ENCODE measurements at regions not wholly inside any gene's neighbourhood (a gene's known extent, or its start where the extent isn't known, plus 50 kb on each side); places are given as distances from the start of the nearest gene placed in this dataset.
"Not testable (repeated sequence)": the region's sequence is repeated elsewhere in the genome, so short reads cannot be mapped to it uniquely, and the experiment has no call there.

GRCh38 chr18:38243291-38243690, 677.7 kb upstream of the CELF4 start:
- no peak for DNase-seq

GRCh38 chr18:38241736-38242135, 676.1 kb upstream of the CELF4 start:
- no peak for DNase-seq

GRCh38 chr18:38241216-38241615, 675.6 kb upstream of the CELF4 start:
- no peak for DNase-seq

- no peak for DNase-seq
Measured at GRCh38 chr18:38239606-38240005, 674.0 kb upstream of the CELF4 start.

- no peak for DNase-seq
Measured at GRCh38 chr18:38237796-38238195, 672.2 kb upstream of the CELF4 start.

- peak; percentile 13 for DNase-seq
Measured at GRCh38 chr18:38221476-38222100, 656.0 kb upstream of the CELF4 start.

- no peak for DNase-seq
Measured at GRCh38 chr18:38198956-38199355, 633.4 kb upstream of the CELF4 start.

- DNase-seq: no peak
Measured at GRCh38 chr18:38198526-38198925, 632.9 kb upstream of the CELF4 start.

- DNase-seq: no peak
Measured at GRCh38 chr18:38186491-38186890, 620.9 kb upstream of the CELF4 start.

- DNase-seq: peak; percentile 24
Measured at GRCh38 chr18:38174594-38174993, 609.0 kb upstream of the CELF4 start.

- no peak for DNase-seq
Measured at GRCh38 chr18:38174173-38174572, 608.6 kb upstream of the CELF4 start.

- DNase-seq: no peak
Measured at GRCh38 chr18:38170845-38171244, 605.2 kb upstream of the CELF4 start.

GRCh38 chr18:38167623-38168022, 602.0 kb upstream of the CELF4 start:
- DNase-seq: no peak

GRCh38 chr18:38153116-38153515, 587.5 kb upstream of the CELF4 start:
- DNase-seq: not testable (repeated sequence)

- DNase-seq: no peak
Measured at GRCh38 chr18:38116716-38117115, 551.1 kb upstream of the CELF4 start.

GRCh38 chr18:38115201-38115600, 549.6 kb upstream of the CELF4 start:
- DNase-seq: no peak

- DNase-seq: no peak
Measured at GRCh38 chr18:38087538-38087937, 521.9 kb upstream of the CELF4 start.

- DNase-seq: no peak
Measured at GRCh38 chr18:38081516-38081915, 515.9 kb upstream of the CELF4 start.

- DNase-seq: no peak
Measured at GRCh38 chr18:38077229-38077628, 511.6 kb upstream of the CELF4 start.

GRCh38 chr18:38076346-38077070, 510.9 kb upstream of the CELF4 start:
- no peak for DNase-seq

- no peak for DNase-seq
Measured at GRCh38 chr18:38074298-38074876, 508.8 kb upstream of the CELF4 start.

- DNase-seq: no peak
Measured at GRCh38 chr18:38067821-38068220, 502.2 kb upstream of the CELF4 start.

GRCh38 chr18:38067086-38067485, 501.5 kb upstream of the CELF4 start:
- DNase-seq: no peak

GRCh38 chr18:38052879-38053590, 487.4 kb upstream of the CELF4 start:
- DNase-seq: no peak

Measured in NCI-H1092 treated with DMSO at 0.1 percent for 48 hours (cell line).